OCI-LY7 (cell line): ENCODE measurements at regions not wholly inside any gene's neighbourhood (a gene's known extent, or its start where the extent isn't known, plus 50 kb on each side); places are given as distances from the start of the nearest gene placed in this dataset.

ENCODE experiments used
- BruUV-seq: library from RNA; stranded (reverse); fragments of 400-500 nt; replicated peaks from 2 replicates; lab custom pipeline; 2021; lab: Mats Ljungman, UMichigan
- CTCF ChIA-PET: fragments of 300-600 bp; sonication (Branson Sonifier 250); formaldehyde crosslinking; loops from one replicate; lab custom pipeline; 2022; ENCODE audit warnings: antibody characterized with exemption; ENCODE audit not compliant: unreplicated experiment; lab: Charles Lee
- POLR2A ChIA-PET: fragments of 300-600 bp; sonication (Branson Sonifier 250); formaldehyde crosslinking; loops from one replicate; lab custom pipeline; 2022; ENCODE audit warnings: antibody characterized with exemption; lab: Charles Lee
- DNase-seq: peaks from one replicate; pipeline ENCODE4 v3.0.0-alpha.2; 2015; ENCODE audit warnings: low spot score
- H2AFZ ChIP-seq: fragments of 200-600 bp; sonication (generic), shearing (Covaris generic); 2 replicates; pipeline ENCODE4 v1.6.1; 2014; ENCODE audit warnings: mild to moderate bottlenecking, antibody characterized with exemption, low read length, moderate library complexity
- H3K27ac ChIP-seq: fragments of 200-600 bp; sonication (generic); 2 replicates; pipeline ENCODE4 v1.5.1; 2014; ENCODE audit warnings: mixed run types, low read depth, mild to moderate bottlenecking, moderate library complexity, low read length, inconsistent platforms; ENCODE audit not compliant: poor library complexity, severe bottlenecking
- H3K36me3 ChIP-seq: fragments of 200-600 bp; sonication (generic); 2 replicates; pipeline ENCODE4 v1.6.1; 2014; ENCODE audit warnings: mild to moderate bottlenecking, antibody characterized with exemption, low read length, moderate library complexity, mixed read lengths; ENCODE audit not compliant: insufficient read depth
- H3K4me1 ChIP-seq: fragments of 200-600 bp; sonication (generic); 2 replicates; pipeline ENCODE4 v1.5.1; 2014; ENCODE audit warnings: mild to moderate bottlenecking, low read length; ENCODE audit not compliant: insufficient read depth, poor library complexity, severe bottlenecking
- H3K4me2 ChIP-seq: fragments of 200-600 bp; sonication (generic); 2 replicates; pipeline ENCODE4 v1.6.1; 2014; ENCODE audit warnings: mild to moderate bottlenecking, low read length
- H3K4me3 ChIP-seq: fragments of 200-600 bp; sonication (generic); 2 replicates; pipeline ENCODE4 v1.5.1; 2014; ENCODE audit warnings: mild to moderate bottlenecking, low read depth, low read length; ENCODE audit not compliant: poor library complexity, severe bottlenecking
- H3K79me2 ChIP-seq: fragments of 200-600 bp; sonication (generic); 2 replicates; pipeline ENCODE4 v1.6.1; 2016; ENCODE audit warnings: low read depth, mild to moderate bottlenecking, low read length, moderate library complexity, mixed read lengths; ENCODE audit not compliant: insufficient read depth
- H3K9me2 ChIP-seq: fragments of 200-600 bp; sonication (generic); 2 replicates; pipeline ENCODE4 v1.6.1; 2016; ENCODE audit warnings: mild to moderate bottlenecking, low read length, mixed read lengths; ENCODE audit not compliant: insufficient read depth
- H3K9me3 ChIP-seq: fragments of 200-600 bp; sonication (generic); 2 replicates; pipeline ENCODE4 v1.6.1; 2014; ENCODE audit warnings: mild to moderate bottlenecking, mixed run types, low read length, mixed read lengths
- H4K20me1 ChIP-seq: fragments of 200-600 bp; sonication (generic); 2 replicates; pipeline ENCODE4 v1.6.1; 2014; ENCODE audit warnings: mild to moderate bottlenecking, antibody characterized with exemption, low read length, moderate library complexity, mixed read lengths; ENCODE audit not compliant: insufficient read depth
- CTCF ChIP-seq: fragments of 200-600 bp; sonication (generic); conservative IDR thresholded peaks from 2 replicates; pipeline ENCODE4 v1.5.1; 2014; ENCODE audit warnings: mild to moderate bottlenecking, antibody characterized with exemption, low read length, moderate library complexity, mixed read lengths
- EZH2phosphoT487 ChIP-seq: fragments of 200-600 bp; sonication (generic); IDR thresholded peaks from 2 replicates; pipeline ENCODE4 v1.6.1; 2018; ENCODE audit warnings: low read depth, borderline replicate concordance, mild to moderate bottlenecking, mixed run types, antibody characterized with exemption, low read length, moderate library complexity, mixed read lengths
- intact Hi-C: fragments of 100-400 bp; cut with micrococcal nuclease; formaldehyde crosslinking; loops from one replicate; pipeline ENCODE4 v1.10.0; 2022; ENCODE audit not compliant: unreplicated experiment

GRCh38 chr1:83011265-83011664 lies 987.7 kb downstream of the TTLL7 start:
- Histone ChIP-seq H3K9me3 (no peaks in the 10 kb centered on the region), H3K79me2 (no peaks in the 10 kb centered on the region), H3K36me3 (no peaks in the 10 kb centered on the region), H3K4me2 (no peak overlapping the region), H4K20me1 (no peaks in the 10 kb centered on the region), H3K9me2 (no peaks in the 10 kb centered on the region), H2AFZ (no peak overlapping the region), H3K4me1 (no peaks in the 10 kb centered on the region), H3K4me3 (no peak overlapping the region), H3K27ac (no peak overlapping the region)
- no peak for DNase-seq
- no TSS peak for BruUV-seq
- ChIA-PET POLR2A (interaction anchor here (0.6 kb wide), 1 partner anchor 188 kb away, joined by 3 read pairs; no protein-coding TSS in a partner anchor), CTCF (no interaction called here)
- TF ChIP-seq EZH2phosphoT487 (no peak), CTCF (no peak)
- intact Hi-C loops = no loop called here

- no peak for TF ChIP-seq CTCF
- TF ChIP-seq EZH2phosphoT487 = no peak
- no peak for DNase-seq
- Histone ChIP-seq H3K36me3 (no peaks in the 10 kb centered on the region), H3K9me3 (no peaks in the 10 kb centered on the region), H4K20me1 (no peaks in the 10 kb centered on the region), H3K4me3 (no peak overlapping the region), H3K79me2 (no peaks in the 10 kb centered on the region), H3K4me2 (no peak overlapping the region), H2AFZ (no peak overlapping the region), H3K27ac (no peak overlapping the region), H3K4me1 (no peaks in the 10 kb centered on the region), H3K9me2 (no peaks in the 10 kb centered on the region)
- CTCF ChIA-PET = no interaction called here
- POLR2A ChIA-PET = interaction anchor here (0.8 kb wide), 1 partner anchor 17 kb away, joined by 4 read pairs; no protein-coding TSS in a partner anchor
- intact Hi-C loops = no loop called here
- no TSS peak for BruUV-seq
Observed at GRCh38 chr1:83006271-83006670, 992.7 kb downstream of the TTLL7 start.

GRCh38 chr1:83000286-83000685 lies 998.6 kb downstream of the TTLL7 start:
- no peaks in the 10 kb centered on the region for H3K36me3 ChIP-seq
- no peaks in the 10 kb centered on the region for H4K20me1 ChIP-seq
- intact Hi-C loops = no loop called here
- no peak overlapping the region for H3K4me2 ChIP-seq
- no peaks in the 10 kb centered on the region for H3K9me2 ChIP-seq
- H2AFZ ChIP-seq = no peak overlapping the region
- BruUV-seq = no TSS peak
- CTCF ChIA-PET = no interaction called here
- H3K4me1 ChIP-seq = no peaks in the 10 kb centered on the region
- no peak overlapping the region for H3K27ac ChIP-seq
- no peak overlapping the region for H3K4me3 ChIP-seq
- no peaks in the 10 kb centered on the region for H3K9me3 ChIP-seq
- POLR2A ChIA-PET = no interaction called here
- TF ChIP-seq EZH2phosphoT487 (no peak), CTCF (no peak)
- DNase-seq = no peak
- H3K79me2 ChIP-seq = no peaks in the 10 kb centered on the region
